ENCODE measurements at regions not wholly inside any gene's neighbourhood (a gene's known extent, or its start where the extent isn't known, plus 50 kb on each side); places are given as distances from the start of the nearest gene placed in this dataset.

GRCh38 chr16:5581428-5581827, 483.8 kb upstream of the EEF2KMT start (continued):
- TF ChIP-seq ZNF462 (CRISPR knock-in tag; IDR thresholded peaks at IDR 0.05): no peak

GRCh38 chr16:5580772-5581171, 483.2 kb upstream of the EEF2KMT start:
- TF ChIP-seq CTCF (conservative IDR thresholded peaks at IDR 0.05; ENCODE audit: low read depth in 2 of 2): no peak
- no peak for TF ChIP-seq ETS1 (IDR thresholded peaks at IDR 0.05)
- no peak for TF ChIP-seq EZH2phosphoT487 (IDR thresholded peaks at IDR 0.05; ENCODE audit: unreplicated experiment)
- TF ChIP-seq ZNF114 (CRISPR knock-in tag; IDR thresholded peaks at IDR 0.05): no peak
- no peak for TF ChIP-seq NANOG (IDR thresholded peaks at IDR 0.05; ENCODE audit: borderline replicate concordance)
- TF ChIP-seq STAT1 (IDR thresholded peaks at IDR 0.05; ENCODE audit: unreplicated experiment): no peak
- Mint-ChIP-seq H3K4me3 (no peak overlapping the region), H3K27me3 (ENCODE audit: insufficient read depth, low read depth, poor library complexity) (no peaks in the 10 kb centered on the region), H3K36me3 (ENCODE audit: low read depth) (no peaks in the 10 kb centered on the region), H3K4me1 (peaks cover 14% of the 10 kb centered on the region), H3K27ac (no peak overlapping the region), H3K9me3 (no peaks in the 10 kb centered on the region)
- Histone ChIP-seq H3K4me3 (no peak overlapping the region), H3F3A (replicated peaks; ENCODE audit: low read depth) (no peaks in the 10 kb centered on the region), H3K4me1 (ENCODE audit: insufficient read depth) (no peaks in the 10 kb centered on the region), H3K79me2 (replicated peaks; ENCODE audit: insufficient read depth) (no peaks in the 10 kb centered on the region), H3K27ac (ENCODE audit: low read depth) (no peak overlapping the region), H3K36me3 (ENCODE audit: insufficient read depth) (no peaks in the 10 kb centered on the region), H4K20me1 (replicated peaks; ENCODE audit: insufficient read depth) (no peaks in the 10 kb centered on the region), H3K4me2 (no peak overlapping the region), H3K9me2 (ENCODE audit: insufficient read depth) (no peaks in the 10 kb centered on the region), H2AFZ (no peak overlapping the region), H3K27me3 (ENCODE audit: insufficient read depth) (no peaks in the 10 kb centered on the region)
- ATAC-seq: no peak
- no peak for DNase-seq (ENCODE audit: low spot score)
